Tibial nerve (tissue), 4 donors: ENCODE measurements at regions not wholly inside any gene's neighbourhood (a gene's known extent, or its start where the extent isn't known, plus 50 kb on each side); places are given as distances from the start of the nearest gene placed in this dataset.

Source experiments
- DNase-seq, 2 donors: peaks; one replicate each; pipeline ENCODE4 v3.0.0-alpha.2; 2019; ENCODE audit warnings: low spot score in 2 of 2
- H3K27ac ChIP-seq, 4 donors: fragments of 200-600 bp; sonication (generic) in 3 of 4; one replicate each; pipeline ENCODE4 v1.5.1; 2017 to 2019; ENCODE audit warnings: mild to moderate bottlenecking in 1 of 4
- H3K27me3 ChIP-seq, 2 donors: fragments of 200-600 bp; sonication (generic) in 1 of 2; one replicate each; pipeline versions ENCODE4 v1.5.1 to v1.6.0; 2017 to 2019
- H3K36me3 ChIP-seq, 3 donors: fragments of 200-600 bp; sonication (generic); one replicate each; pipeline ENCODE4 v1.5.1; 2018 to 2019
- H3K4me1 ChIP-seq, 4 donors: fragments of 200-600 bp; sonication (generic) in 3 of 4; one replicate each; pipeline ENCODE4 v1.5.1; 2017 to 2019
- H3K4me3 ChIP-seq, 4 donors: fragments of 200-600 bp; sonication (generic) in 3 of 4; one replicate each; pipeline ENCODE4 v1.5.1; 2017 to 2019; ENCODE audit warnings: mild to moderate bottlenecking in 1 of 4, moderate library complexity in 1 of 4
- H3K9me3 ChIP-seq, 4 donors: fragments of 200-600 bp; sonication (generic) in 3 of 4; one replicate each; pipeline ENCODE4 v1.5.1; 2017 to 2019
- EP300 ChIP-seq, 2 donors: sonication (generic); formaldehyde crosslinking; IDR thresholded peaks; one replicate each; pipeline ENCODE4 v1.6.1; 2017; ENCODE audit warnings: antibody characterized with exemption in 2 of 2, mild to moderate bottlenecking in 1 of 2
- POLR2A ChIP-seq, 2 donors: fragments of 450-650 bp; IDR thresholded peaks; one replicate each; pipeline ENCODE4 v1.6.1; 2017; ENCODE audit warnings: antibody characterized with exemption in 2 of 2, mild to moderate bottlenecking in 2 of 2, moderate library complexity in 2 of 2
- WGBS, 2 donors: methylation state at CpG; one replicate each; pipeline ENCODE4 v1.1.5; 2018; 5-methylcytosine and 5-hydroxymethylcytosine counted together
- TF ChIP-seq, protein P1 (sequence below), 5 experiments: fragments of 200-600 bp in 3 of 5; fragments of 450-650 bp in 2 of 5; sonication (generic) in 3 of 5; IDR thresholded peaks; one replicate each; pipeline ENCODE4 v1.5.1; 2016 to 2019; ENCODE audit warnings: antibody characterized with exemption in 5 of 5, mild to moderate bottlenecking in 3 of 5, moderate library complexity in 2 of 5

- Histone ChIP-seq H3K4me1 (no peaks in the 10 kb centered on the region), H3K36me3 (no peaks in the 10 kb centered on the region), H3K27me3 (no peaks in the 10 kb centered on the region), H3K9me3 (no peaks in the 10 kb centered on the region), H3K27ac (no peak overlapping the region), H3K4me3 (no peak overlapping the region)
- 81 to 83% methylated on average over 4 of the region's 4 CpGs for WGBS, 2 donors
- no peak for DNase-seq
- TF ChIP-seq, protein P1, sequence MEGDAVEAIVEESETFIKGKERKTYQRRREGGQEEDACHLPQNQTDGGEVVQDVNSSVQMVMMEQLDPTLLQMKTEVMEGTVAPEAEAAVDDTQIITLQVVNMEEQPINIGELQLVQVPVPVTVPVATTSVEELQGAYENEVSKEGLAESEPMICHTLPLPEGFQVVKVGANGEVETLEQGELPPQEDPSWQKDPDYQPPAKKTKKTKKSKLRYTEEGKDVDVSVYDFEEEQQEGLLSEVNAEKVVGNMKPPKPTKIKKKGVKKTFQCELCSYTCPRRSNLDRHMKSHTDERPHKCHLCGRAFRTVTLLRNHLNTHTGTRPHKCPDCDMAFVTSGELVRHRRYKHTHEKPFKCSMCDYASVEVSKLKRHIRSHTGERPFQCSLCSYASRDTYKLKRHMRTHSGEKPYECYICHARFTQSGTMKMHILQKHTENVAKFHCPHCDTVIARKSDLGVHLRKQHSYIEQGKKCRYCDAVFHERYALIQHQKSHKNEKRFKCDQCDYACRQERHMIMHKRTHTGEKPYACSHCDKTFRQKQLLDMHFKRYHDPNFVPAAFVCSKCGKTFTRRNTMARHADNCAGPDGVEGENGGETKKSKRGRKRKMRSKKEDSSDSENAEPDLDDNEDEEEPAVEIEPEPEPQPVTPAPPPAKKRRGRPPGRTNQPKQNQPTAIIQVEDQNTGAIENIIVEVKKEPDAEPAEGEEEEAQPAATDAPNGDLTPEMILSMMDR (IDR thresholded peaks at IDR 0.05): no peak
- no peak for TF ChIP-seq EP300 (IDR thresholded peaks at IDR 0.05)
- TF ChIP-seq POLR2A (IDR thresholded peaks at IDR 0.05): no peak
Measured at GRCh38 chr11:23181022-23181807, 320.9 kb upstream of the CCDC179 start.

GRCh38 chr11:23192256-23192655, 332.0 kb upstream of the CCDC179 start:
- WGBS, 2 donors: 62 to 64% methylated on average over 3 of the region's 3 CpGs
- H3K4me1 ChIP-seq: no peaks in the 10 kb centered on the region
- no peaks in the 10 kb centered on the region for H3K9me3 ChIP-seq
- no peak for DNase-seq
- no peak overlapping the region for H3K27ac ChIP-seq
- TF ChIP-seq EP300 (IDR thresholded peaks at IDR 0.05): no peak
- TF ChIP-seq, protein P1 (IDR thresholded peaks at IDR 0.05): no peak
- no peak for TF ChIP-seq POLR2A (IDR thresholded peaks at IDR 0.05)
- H3K4me3 ChIP-seq: no peak overlapping the region
- no peaks in the 10 kb centered on the region for H3K27me3 ChIP-seq
- no peaks in the 10 kb centered on the region for H3K36me3 ChIP-seq

- Histone ChIP-seq H3K27ac (no peak overlapping the region), H3K4me3 (no peak overlapping the region), H3K27me3 (no peaks in the 10 kb centered on the region), H3K4me1 (no peaks in the 10 kb centered on the region), H3K9me3 (peaks cover 0 to 22% (median 0%) of the 10 kb centered on the region in 4 donors), H3K36me3 (no peaks in the 10 kb centered on the region)
- DNase-seq: no peak
- WGBS, 2 donors: 56 to 93% methylated on average over 1 to 2 of the region's 3 CpGs
- TF ChIP-seq POLR2A (IDR thresholded peaks at IDR 0.05) (no peak), EP300 (IDR thresholded peaks at IDR 0.05) (no peak)
- TF ChIP-seq, protein P1 (IDR thresholded peaks at IDR 0.05): no peak
Measured at GRCh38 chr11:23201936-23202522, 341.8 kb upstream of the CCDC179 start.

DNA sequence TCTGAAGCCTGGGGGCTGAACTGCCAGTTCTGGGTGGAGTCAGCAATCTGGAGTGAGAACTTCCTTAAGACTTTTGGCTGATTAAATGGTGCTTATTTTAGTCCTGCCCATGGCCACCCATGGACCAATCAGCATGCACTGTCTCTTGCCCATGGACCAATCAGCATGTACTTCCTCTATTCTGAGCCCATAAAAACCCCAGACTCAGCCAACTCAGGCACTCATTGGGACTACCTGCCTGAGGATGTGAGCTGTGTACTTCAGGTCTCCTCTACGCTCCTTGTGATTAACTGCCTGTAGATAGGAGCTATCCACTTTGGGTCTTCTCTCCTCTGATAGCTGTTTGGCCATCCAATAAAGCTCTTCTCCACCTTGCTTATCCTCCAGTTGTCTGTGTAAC, 342.3 kb upstream of the CCDC179 start:
- WGBS, 2 donors: 92 to 100% methylated on average over 1 of the region's 1 CpG
- no peaks in the 10 kb centered on the region for H3K27me3 ChIP-seq
- DNase-seq: no peak
- no peak overlapping the region for H3K4me3 ChIP-seq
- H3K27ac ChIP-seq: no peak overlapping the region
- no peaks in the 10 kb centered on the region for H3K36me3 ChIP-seq
- H3K4me1 ChIP-seq: no peaks in the 10 kb centered on the region
- H3K9me3 ChIP-seq: peaks cover 0 to 22% (median 0%) of the 10 kb centered on the region in 4 donors
- no peak for TF ChIP-seq EP300 (IDR thresholded peaks at IDR 0.05)

- Histone ChIP-seq H3K4me1 (no peaks in the 10 kb centered on the region), H3K9me3 (peaks cover 0 to 17% (median 0%) of the 10 kb centered on the region in 4 donors), H3K27ac (no peak overlapping the region), H3K36me3 (no peaks in the 10 kb centered on the region), H3K4me3 (no peak overlapping the region), H3K27me3 (no peaks in the 10 kb centered on the region)
- no peak for TF ChIP-seq EP300 (IDR thresholded peaks at IDR 0.05)
- TF ChIP-seq POLR2A (IDR thresholded peaks at IDR 0.05): no peak
- TF ChIP-seq, protein P1 (IDR thresholded peaks at IDR 0.05): no peak
- DNase-seq: no peak
Measured at GRCh38 chr11:23205156-23205871, 345.0 kb upstream of the CCDC179 start.
